ENCODE measurements at regions not wholly inside any gene's neighbourhood (a gene's known extent, or its start where the extent isn't known, plus 50 kb on each side); places are given as distances from the start of the nearest gene placed in this dataset.
A peak's percentile ranks its signal among the peaks of the same experiment; 100 is the strongest.

- ATAC-seq (replicated peaks in 1 of 2) (no peak), DNase-seq (no peak)
- H3K27me3 Mint-ChIP-seq (ENCODE audit: low read depth) = no peaks in the 10 kb centered on the region
- H3K27ac Mint-ChIP-seq = no peak overlapping the region
- no peaks in the 10 kb centered on the region for H3K9me3 Mint-ChIP-seq
- no peaks in the 10 kb centered on the region for H3K36me3 Mint-ChIP-seq (ENCODE audit: insufficient read depth in 2 of 2)
- no peak overlapping the region for H3K4me3 Mint-ChIP-seq
- peaks cover 6% of the 10 kb centered on the region for H3K4me1 Mint-ChIP-seq (ENCODE audit: low read depth)
Observed at GRCh38 chr3:182709306-182709705, 84.0 kb upstream of the ATP11B start.

DNA sequence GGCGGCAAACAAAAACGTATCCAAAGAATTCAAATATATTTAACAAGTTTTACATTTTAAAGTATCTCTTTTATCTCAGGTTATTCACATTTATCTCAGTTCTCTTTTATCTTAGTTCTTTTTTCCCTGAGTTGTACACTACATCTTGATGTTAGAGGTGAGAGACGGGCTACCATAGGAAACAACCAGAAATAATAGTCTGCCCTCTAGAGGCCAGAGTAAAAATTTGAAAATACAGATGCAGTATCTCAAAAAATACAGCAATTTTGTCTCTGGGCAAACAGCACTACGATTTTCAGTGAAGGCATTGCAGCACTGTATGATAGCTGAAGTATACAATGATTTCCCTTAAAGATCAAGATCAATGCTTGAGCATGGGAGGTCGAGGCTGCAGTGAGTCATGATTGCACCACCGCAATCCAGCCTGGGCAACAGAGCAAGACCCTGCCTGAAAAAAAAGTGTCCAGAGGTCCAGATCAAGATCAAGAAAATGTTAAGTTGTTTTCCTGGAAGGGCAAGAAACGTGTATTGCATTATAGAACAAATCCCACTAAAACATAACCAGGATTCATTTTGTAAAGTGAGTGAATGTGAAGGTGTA lies 82.6 kb upstream of the ATP11B start:
- H3K27me3 Mint-ChIP-seq (ENCODE audit: low read depth) = no peaks in the 10 kb centered on the region
- no peak overlapping the region for H3K4me3 Mint-ChIP-seq
- peaks cover 6% of the 10 kb centered on the region for H3K4me1 Mint-ChIP-seq (ENCODE audit: low read depth)
- DNase-seq (no peak), ATAC-seq (replicated peaks in 1 of 2) (peak; percentile 55 to 64)
- no peak overlapping the region for H3K27ac Mint-ChIP-seq
- no peaks in the 10 kb centered on the region for H3K9me3 Mint-ChIP-seq
- H3K36me3 Mint-ChIP-seq (ENCODE audit: insufficient read depth in 2 of 2) = no peaks in the 10 kb centered on the region

GRCh38 chr3:182711261-182711683 lies 82.0 kb upstream of the ATP11B start:
- Mint-ChIP-seq H3K4me3 (no peak overlapping the region), H3K36me3 (ENCODE audit: insufficient read depth in 2 of 2) (no peaks in the 10 kb centered on the region), H3K27me3 (ENCODE audit: low read depth) (no peaks in the 10 kb centered on the region), H3K9me3 (no peaks in the 10 kb centered on the region), H3K27ac (no peak overlapping the region), H3K4me1 (ENCODE audit: low read depth) (peaks cover 9% of the 10 kb centered on the region)
- DNase-seq (no peak), ATAC-seq (replicated peaks in 1 of 2) (no peak)

- H3K4me3 Mint-ChIP-seq = no peak overlapping the region
- DNase-seq (no peak), ATAC-seq (replicated peaks in 1 of 2) (no peak)
- H3K27ac Mint-ChIP-seq = no peak overlapping the region
- no peaks in the 10 kb centered on the region for H3K9me3 Mint-ChIP-seq
- no peaks in the 10 kb centered on the region for H3K27me3 Mint-ChIP-seq (ENCODE audit: low read depth)
- peaks cover 12% of the 10 kb centered on the region for H3K4me1 Mint-ChIP-seq (ENCODE audit: low read depth)
- no peaks in the 10 kb centered on the region for H3K36me3 Mint-ChIP-seq (ENCODE audit: insufficient read depth in 2 of 2)
Observed at GRCh38 chr3:182711853-182712252, 81.5 kb upstream of the ATP11B start.

DNA sequence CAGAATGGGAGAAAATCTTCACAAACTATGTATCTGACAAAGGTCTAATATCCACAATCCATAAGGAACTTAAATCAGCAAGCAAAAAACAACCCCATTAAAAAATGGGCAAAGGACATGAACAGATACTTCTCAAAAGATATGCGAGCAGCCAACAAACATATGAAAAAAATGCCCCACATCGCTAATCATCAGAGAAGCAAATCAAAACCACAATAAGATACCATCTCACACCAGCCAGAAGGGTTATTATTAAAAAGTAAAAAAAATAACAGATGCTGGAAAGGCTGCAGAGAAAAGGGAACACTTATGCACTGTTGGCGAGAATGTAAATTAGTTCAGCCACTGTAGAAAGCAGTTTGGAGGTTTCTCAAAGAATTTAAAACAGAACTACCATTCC lies 80.2 kb upstream of the ATP11B start:
- no peak for DNase-seq
- Mint-ChIP-seq H3K27me3 (ENCODE audit: low read depth) (no peaks in the 10 kb centered on the region), H3K9me3 (no peaks in the 10 kb centered on the region), H3K4me1 (ENCODE audit: low read depth) (peaks cover 12% of the 10 kb centered on the region), H3K4me3 (no peak overlapping the region), H3K36me3 (ENCODE audit: insufficient read depth in 2 of 2) (no peaks in the 10 kb centered on the region), H3K27ac (no peak overlapping the region)
- no peak for ATAC-seq (replicated peaks in 1 of 2)

GRCh38 chr3:182713743-182714517 lies 79.4 kb upstream of the ATP11B start:
- DNase-seq (no peak), ATAC-seq (replicated peaks in 1 of 2) (peak; percentile 50 to 60)
- peak overlapping the region; percentile 63 for H3K27ac Mint-ChIP-seq
- no peak overlapping the region for H3K4me3 Mint-ChIP-seq
- no peaks in the 10 kb centered on the region for H3K27me3 Mint-ChIP-seq (ENCODE audit: low read depth)
- peaks cover 12% of the 10 kb centered on the region for H3K4me1 Mint-ChIP-seq (ENCODE audit: low read depth)
- no peaks in the 10 kb centered on the region for H3K36me3 Mint-ChIP-seq (ENCODE audit: insufficient read depth in 2 of 2)
- H3K9me3 Mint-ChIP-seq = no peaks in the 10 kb centered on the region

DNA sequence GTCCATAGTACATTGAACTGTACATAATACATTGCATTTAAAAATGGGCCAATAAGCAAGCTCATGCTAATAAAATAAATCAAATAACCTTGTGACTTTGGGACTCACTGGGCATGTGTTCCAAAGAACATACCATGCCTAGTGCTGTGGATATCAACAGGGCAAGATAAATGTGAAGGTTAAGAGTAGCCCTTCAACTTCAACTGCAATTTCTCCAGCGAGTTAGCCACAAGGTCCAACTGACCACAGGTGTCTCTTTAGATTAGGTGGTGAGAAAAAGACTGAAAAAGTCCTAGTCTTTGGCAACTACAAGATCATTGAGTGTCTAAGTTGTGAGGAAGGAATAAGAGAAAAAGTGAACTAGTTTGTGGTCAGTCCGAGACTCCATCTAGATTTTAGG lies 78.3 kb upstream of the ATP11B start:
- Mint-ChIP-seq H3K4me1 (ENCODE audit: low read depth) (peaks cover 12% of the 10 kb centered on the region), H3K27me3 (ENCODE audit: low read depth) (no peaks in the 10 kb centered on the region), H3K9me3 (no peaks in the 10 kb centered on the region), H3K27ac (no peak overlapping the region), H3K36me3 (ENCODE audit: insufficient read depth in 2 of 2) (no peaks in the 10 kb centered on the region), H3K4me3 (no peak overlapping the region)
- DNase-seq (no peak), ATAC-seq (replicated peaks in 1 of 2) (no peak)

DNA sequence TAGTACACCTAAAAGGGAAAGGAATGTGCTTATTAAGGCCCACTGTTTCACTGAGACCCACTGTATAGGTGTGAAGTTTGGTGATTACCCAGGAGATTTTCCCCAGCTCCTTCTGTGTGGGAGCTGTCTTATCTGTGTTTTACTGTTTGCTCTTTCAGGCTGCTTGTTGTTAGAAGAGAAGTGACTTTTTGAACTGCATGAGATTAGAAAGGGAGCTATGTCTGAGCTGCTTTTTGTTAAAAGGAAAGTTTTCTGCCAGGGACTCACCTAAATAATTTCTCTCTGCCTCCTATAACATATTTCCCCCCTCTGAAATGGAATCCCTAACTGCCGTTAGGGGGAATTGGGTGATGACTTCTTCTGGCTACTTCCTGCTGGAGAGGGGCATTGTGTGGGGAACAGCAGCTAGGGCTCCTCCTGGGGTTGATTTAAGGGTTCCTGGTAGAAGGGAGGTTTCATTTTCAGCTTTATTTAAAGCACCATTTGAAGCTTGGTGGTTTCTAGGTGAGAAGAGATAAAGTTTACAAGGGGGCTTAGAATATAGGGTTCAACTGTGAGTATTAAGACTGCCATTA lies 77.1 kb upstream of the ATP11B start:
- ATAC-seq (replicated peaks in 1 of 2) (no peak), DNase-seq (no peak)
- no peak overlapping the region for H3K4me3 Mint-ChIP-seq
- H3K27ac Mint-ChIP-seq = no peak overlapping the region
- no peaks in the 10 kb centered on the region for H3K36me3 Mint-ChIP-seq (ENCODE audit: insufficient read depth in 2 of 2)
- H3K4me1 Mint-ChIP-seq (ENCODE audit: low read depth) = peaks cover 7% of the 10 kb centered on the region
- H3K9me3 Mint-ChIP-seq = no peaks in the 10 kb centered on the region
- no peaks in the 10 kb centered on the region for H3K27me3 Mint-ChIP-seq (ENCODE audit: low read depth)

GRCh38 chr3:182717216-182717615 lies 76.1 kb upstream of the ATP11B start:
- no peak overlapping the region for H3K27ac Mint-ChIP-seq
- H3K36me3 Mint-ChIP-seq (ENCODE audit: insufficient read depth in 2 of 2) = no peaks in the 10 kb centered on the region
- DNase-seq (no peak), ATAC-seq (replicated peaks in 1 of 2) (no peak)
- H3K27me3 Mint-ChIP-seq (ENCODE audit: low read depth) = no peaks in the 10 kb centered on the region
- no peak overlapping the region for H3K4me3 Mint-ChIP-seq
- peaks cover 7% of the 10 kb centered on the region for H3K4me1 Mint-ChIP-seq (ENCODE audit: low read depth)
- H3K9me3 Mint-ChIP-seq = no peaks in the 10 kb centered on the region

DNA sequence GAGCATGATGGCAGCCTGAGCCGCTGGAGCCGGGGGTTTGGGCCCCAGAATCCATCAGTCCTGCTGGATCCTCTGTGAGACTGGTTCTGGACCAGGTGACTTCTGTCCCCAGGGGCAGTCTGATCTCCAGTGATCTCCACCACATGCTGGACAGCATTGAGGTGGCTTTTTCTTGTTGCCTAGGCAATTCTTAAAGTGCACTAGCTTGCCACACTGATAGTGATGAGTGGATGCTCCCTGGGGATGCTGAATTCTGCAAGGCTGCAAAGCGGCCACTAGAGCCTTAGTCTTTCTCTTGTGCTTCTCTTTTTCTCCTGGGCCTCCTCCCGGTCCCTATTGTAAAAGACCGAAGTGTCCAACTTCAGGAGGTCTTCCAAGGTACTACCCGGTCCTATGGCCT lies 70.4 kb upstream of the ATP11B start:
- no peak overlapping the region for H3K27ac Mint-ChIP-seq
- peaks cover 7% of the 10 kb centered on the region for H3K27me3 Mint-ChIP-seq (ENCODE audit: low read depth)
- DNase-seq = no peak
- H3K9me3 Mint-ChIP-seq = no peaks in the 10 kb centered on the region
- H3K4me3 Mint-ChIP-seq = no peak overlapping the region
- no peaks in the 10 kb centered on the region for H3K36me3 Mint-ChIP-seq (ENCODE audit: insufficient read depth in 2 of 2)
- no peak for ATAC-seq (replicated peaks in 1 of 2)
- no peaks in the 10 kb centered on the region for H3K4me1 Mint-ChIP-seq (ENCODE audit: low read depth)

DNA sequence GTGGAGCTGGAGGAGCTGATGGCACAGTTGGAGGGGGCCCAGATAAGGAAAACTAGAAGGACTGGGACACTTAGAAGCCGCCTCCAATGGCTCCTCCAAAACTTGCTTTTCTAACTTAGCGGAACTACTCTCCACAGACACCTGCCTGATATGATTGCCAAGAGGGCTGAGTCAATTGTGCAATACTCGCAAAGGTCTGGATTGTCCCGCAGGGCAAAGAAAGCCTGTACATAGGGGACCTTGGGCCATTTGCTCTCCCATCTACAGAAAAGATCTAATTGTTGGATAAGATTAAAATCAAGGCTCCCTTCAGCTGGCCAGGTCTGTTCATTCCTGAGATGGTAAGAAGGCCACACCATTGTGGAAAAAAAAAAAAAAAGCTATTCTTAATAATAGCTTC lies 69.7 kb upstream of the ATP11B start:
- H3K4me3 Mint-ChIP-seq = no peak overlapping the region
- no peak overlapping the region for H3K27ac Mint-ChIP-seq
- no peaks in the 10 kb centered on the region for H3K4me1 Mint-ChIP-seq (ENCODE audit: low read depth)
- DNase-seq (no peak), ATAC-seq (replicated peaks in 1 of 2) (no peak)
- H3K36me3 Mint-ChIP-seq (ENCODE audit: insufficient read depth in 2 of 2) = no peaks in the 10 kb centered on the region
- H3K9me3 Mint-ChIP-seq = no peaks in the 10 kb centered on the region
- H3K27me3 Mint-ChIP-seq (ENCODE audit: low read depth) = peaks cover 7% of the 10 kb centered on the region

- Mint-ChIP-seq H3K4me3 (no peak overlapping the region), H3K4me1 (ENCODE audit: low read depth) (peaks cover 9% of the 10 kb centered on the region), H3K27ac (no peak overlapping the region), H3K36me3 (ENCODE audit: insufficient read depth in 2 of 2) (no peaks in the 10 kb centered on the region), H3K9me3 (no peaks in the 10 kb centered on the region), H3K27me3 (ENCODE audit: low read depth) (peaks cover 14% of the 10 kb centered on the region)
- no peak for DNase-seq
- ATAC-seq (replicated peaks in 1 of 2) = no peak
Observed at GRCh38 chr3:182725372-182726251, 67.7 kb upstream of the ATP11B start.
